NCI-H187 (cell line): ENCODE measurements at regions not wholly inside any gene's neighbourhood (a gene's known extent, or its start where the extent isn't known, plus 50 kb on each side); places are given as distances from the start of the nearest gene placed in this dataset.
"Not testable (repeated sequence)": the region's sequence is repeated elsewhere in the genome, so short reads cannot be mapped to it uniquely, and the experiment has no call there.

Experiments
- DNase-seq, 2 experiments: peaks; one replicate each; lab custom pipeline; 2025; lab: John Stamatoyannopoulos, UW

DNA sequence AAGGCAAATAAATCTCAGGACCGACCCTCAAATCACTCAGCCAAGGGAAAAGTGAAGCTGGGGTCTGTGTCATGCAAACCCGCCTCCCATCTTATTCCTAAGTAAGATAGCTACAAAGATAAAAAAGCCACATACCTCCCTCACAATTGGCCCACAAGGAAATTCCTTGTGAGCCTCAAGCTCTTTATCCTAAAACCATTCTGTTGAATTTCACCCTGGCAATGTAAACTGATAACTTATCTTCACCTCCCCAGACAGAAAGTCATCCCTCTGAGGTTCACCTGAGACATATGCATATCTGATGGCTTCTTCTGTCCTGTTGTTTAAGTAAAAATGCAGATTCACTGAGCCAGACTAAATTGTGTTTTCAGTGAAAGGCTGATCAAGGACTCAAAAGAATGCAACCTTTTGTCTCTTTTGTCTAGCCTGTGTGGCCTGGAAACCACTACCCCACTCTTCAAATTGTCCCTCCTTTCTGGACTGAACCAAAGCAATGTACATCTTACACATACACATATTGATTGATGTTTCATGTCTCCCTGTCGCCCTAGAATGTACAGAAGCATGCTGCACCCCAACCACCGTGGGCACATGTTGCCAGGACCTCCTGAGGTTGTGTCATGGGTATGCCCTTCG, 91.3 kb downstream of the MFAP3L start:
- no peak for DNase-seq

DNA sequence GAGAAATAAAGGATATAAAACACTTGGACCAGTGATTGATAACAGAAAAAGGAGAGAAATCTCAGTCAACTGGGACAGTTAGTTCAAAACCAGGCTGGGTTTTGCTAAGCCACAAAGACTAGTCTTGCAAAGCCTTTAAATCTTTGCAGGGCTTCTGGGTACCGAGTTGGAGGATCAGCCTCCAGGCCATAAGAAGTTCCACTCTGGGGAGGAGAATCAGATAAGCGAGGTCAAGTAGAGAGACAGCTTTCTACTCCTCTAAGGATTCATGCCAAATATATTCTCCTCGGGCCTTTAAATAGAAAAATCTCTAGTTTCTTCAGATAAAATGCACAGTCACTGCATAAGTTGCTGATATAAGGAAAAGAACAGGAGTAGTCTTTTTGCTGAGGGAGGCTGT, 92.7 kb downstream of the MFAP3L start:
- DNase-seq: no peak

GRCh38 chr4:169931964-169932363, 94.2 kb downstream of the MFAP3L start:
- DNase-seq: no peak

DNA sequence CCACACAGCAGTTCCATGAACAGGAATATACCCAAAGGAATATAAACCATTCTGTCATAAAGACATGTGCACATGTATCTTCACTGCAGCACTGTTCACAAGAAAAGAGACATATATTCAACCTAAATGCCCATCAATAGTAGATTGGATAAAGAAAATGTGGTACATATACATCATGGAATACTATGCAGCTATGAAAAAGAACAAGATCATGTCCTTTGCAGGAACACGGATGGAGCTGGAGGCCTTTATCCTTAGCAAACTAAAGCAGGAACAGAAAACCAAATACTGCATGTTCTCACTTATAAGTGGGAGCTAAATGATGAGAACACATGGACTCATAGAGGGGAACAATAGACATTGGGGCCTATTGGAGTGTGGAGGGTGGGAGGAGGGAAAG, 95.4 kb downstream of the MFAP3L start:
- DNase-seq: not testable (repeated sequence)

DNA sequence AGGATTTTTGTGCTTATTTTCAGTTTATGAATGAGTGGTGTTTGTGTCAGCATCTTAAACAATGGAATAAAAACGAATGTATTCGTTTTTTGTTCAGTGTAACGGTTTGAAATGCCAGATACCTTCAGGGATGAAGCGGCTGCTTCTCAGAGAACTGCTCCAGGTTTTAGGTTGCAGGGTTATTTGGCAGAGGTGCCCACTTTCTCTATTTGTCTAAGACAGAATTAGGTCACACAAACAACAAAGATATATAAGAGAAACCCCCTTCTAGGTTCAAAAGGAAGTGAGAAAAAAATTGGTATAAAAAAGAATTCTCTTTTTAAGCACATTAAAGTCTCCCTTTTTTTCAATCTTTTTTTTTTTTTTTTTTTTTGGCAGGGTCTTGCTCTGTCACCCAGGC, 98.9 kb downstream of the MFAP3L start:
- no peak for DNase-seq

- DNase-seq: no peak
Observed at GRCh38 chr4:169925678-169926077, 100.5 kb downstream of the MFAP3L start.

- no peak for DNase-seq
Observed at GRCh38 chr4:169922632-169923276, 103.4 kb downstream of the MFAP3L start.

DNA sequence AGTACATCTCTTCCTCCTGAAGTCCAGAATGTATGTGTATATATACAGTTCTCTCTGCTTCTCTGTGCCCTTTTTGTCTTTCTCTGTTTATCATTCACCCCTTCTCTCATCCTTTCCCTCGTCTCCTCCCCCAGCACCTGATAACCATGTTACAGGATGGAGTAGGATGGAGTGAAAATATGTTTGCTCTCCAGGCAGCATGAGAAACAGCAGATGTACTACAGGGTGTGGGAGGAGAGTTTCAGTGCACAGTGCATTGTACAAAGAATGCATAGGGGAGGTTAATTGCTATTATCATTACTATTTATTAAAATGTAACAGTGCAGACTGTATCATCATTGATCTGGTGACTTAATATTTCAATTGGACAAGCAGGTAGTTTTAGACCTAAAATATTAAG, 104.5 kb downstream of the MFAP3L start:
- no peak for DNase-seq

GRCh38 chr4:169921237-169921636, 105.0 kb downstream of the MFAP3L start:
- DNase-seq: no peak

DNA sequence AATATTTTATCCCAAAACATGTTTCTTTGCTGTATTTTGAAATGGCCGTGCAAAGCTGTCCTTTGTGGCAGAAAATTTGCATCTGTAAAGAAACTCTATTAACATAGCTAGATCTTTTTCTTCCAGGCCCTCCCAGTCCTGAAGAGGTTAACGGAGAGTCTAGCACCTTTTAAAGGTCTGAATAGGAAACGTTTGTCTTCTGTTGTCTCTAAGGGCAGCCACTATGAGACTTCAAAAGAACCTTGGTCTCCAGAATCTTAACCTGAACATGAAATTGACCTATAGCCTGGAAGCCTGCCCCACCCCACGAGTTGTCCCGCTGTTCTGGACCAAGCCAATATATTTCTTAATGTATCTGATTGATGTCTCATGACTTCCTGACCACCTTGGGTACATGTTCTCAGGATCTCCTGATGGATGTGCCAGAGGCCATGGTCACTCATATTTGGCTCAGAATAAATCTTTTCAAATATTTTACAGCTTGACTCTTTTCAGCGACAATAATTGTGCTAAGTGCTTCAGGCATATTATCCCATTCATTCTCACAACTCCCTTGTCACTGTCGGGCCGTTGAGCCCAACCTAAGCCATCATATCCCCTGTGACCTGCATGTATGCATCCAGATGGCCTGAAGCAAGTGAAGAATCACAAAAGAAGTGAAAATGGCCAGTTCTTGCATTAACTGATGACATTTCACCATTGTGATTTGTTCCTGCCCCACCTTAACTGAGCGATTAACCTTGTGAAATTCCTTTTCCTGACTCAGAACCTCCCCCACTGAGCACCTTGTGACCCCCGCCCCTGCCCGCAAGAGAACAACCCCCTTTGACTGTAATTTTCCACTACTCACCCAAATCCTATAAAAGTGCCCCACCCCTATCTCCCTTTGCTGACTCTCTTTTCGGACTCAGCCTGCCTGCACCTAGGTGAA, 106.7 kb downstream of the MFAP3L start:
- not testable (repeated sequence) for DNase-seq

DNA sequence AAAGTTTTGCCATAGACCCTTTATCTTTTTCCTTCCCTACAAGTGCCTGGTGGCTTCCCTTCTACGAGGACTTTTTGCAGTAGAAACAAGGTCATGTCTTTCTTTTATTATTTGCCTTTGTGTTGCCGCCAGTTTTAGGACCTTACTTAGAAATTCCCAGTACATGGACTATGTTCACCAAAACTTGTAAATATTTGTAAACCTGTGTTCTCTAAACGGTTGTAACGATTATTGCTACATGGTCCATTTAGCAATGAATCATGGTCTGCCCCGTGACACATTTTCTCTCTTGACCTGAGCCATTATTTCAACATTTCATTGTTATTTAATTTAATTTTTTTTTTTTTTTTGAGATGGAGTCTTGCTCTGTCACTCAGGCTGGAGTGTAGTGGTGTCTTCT, 110.7 kb downstream of the MFAP3L start:
- DNase-seq: no peak

DNA sequence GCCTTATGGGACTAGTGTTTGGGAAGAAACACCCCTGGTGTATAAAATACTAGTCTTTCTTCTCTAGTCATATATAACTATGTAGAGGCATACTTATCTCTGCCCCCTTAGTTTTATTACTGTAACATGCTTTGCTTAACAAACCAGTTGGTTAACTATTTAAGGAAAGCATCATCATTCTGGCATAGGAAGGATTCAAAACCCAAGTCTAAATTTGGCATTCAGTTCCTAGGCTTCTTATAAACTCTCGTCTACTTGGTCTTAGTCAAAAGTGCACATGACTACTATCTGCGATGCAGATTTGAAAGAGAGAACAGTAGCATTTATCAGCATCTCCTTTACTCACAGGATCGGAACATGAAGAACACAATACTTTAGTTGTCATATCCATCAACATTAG, 111.3 kb downstream of the MFAP3L start:
- DNase-seq: no peak

GRCh38 chr4:169912996-169913395, 113.2 kb downstream of the MFAP3L start:
- DNase-seq: no peak

- no peak for DNase-seq
Observed at GRCh38 chr4:169909897-169910296, 116.3 kb downstream of the MFAP3L start.

DNA sequence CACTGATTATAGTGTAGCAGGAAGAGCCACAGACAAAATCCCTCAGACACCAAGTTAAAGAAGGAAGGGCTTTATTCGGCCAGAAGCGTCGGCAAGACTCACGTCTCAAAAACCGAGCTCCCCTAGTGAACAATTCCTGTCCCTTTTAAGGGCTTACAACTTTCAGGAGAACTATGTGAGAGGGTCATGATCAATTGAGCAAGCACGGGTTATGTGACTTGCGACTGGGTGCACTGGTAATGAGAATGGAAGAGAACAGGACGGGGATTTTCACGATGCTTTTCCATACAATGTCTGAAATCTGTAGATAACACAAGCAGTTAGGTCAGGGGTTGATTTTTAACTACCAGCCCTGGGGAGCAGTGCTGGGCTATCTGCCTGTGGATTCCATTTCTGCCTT, 116.7 kb downstream of the MFAP3L start:
- no peak for DNase-seq

DNA sequence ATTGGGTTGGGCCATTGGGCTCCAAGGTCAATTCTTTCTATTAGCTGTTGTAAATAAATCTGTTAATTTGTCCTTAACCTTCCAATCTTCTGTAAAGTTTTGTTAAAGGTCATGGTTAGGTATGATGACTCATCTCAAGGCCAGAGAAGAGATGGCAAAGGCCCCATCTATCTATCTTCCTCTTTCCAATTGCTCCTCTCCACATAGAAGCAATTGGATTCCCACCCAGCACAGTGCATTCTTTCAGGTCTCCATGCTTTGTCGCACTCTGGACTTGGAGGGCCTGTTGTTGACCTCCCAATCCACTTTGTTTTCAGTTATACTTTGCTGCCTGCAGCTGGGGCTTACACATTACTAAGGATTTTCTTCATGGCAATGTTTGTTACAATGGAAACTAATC, 118.5 kb downstream of the MFAP3L start:
- DNase-seq: no peak

DNA sequence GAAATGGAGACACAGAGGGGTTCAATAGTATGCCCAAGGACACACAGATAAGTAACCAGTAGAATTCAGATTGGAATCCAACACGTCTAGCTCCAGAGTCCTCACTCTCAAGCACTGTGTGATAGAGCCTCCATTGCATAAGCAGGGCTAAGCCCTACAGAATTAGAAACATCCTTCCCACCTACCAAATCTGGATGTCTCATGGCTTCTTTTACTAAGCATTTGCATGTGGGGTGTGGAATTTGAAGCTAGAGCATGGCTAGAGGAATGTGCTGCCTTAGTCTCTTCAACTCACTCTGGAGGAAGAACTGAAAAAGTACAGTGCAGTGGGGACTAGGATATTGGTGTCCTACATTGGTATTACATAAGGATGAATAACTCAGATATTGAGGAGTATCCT, 119.4 kb downstream of the MFAP3L start:
- no peak for DNase-seq

DNA sequence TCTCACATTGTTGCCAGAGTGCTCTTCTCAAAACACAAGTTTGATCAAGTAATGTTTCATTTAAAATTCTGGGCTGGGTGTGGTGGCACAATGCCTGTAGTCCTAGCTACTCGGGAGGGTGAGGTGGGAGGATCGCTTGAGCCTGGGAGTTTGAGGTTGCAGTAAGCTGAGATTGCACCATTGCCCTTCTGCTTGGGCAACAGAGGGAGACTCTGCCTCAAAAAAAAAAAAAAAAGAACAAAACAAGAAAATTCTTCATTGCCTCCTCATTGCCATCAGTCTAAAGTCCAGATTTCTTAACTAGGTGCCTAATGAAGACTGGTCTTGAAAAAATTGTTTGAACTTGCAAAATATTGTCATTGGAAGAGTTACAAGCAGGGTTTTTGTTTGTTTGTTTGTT, 120.1 kb downstream of the MFAP3L start:
- DNase-seq: no peak

GRCh38 chr4:169902658-169903345, 123.4 kb downstream of the MFAP3L start:
- no peak for DNase-seq

DNA sequence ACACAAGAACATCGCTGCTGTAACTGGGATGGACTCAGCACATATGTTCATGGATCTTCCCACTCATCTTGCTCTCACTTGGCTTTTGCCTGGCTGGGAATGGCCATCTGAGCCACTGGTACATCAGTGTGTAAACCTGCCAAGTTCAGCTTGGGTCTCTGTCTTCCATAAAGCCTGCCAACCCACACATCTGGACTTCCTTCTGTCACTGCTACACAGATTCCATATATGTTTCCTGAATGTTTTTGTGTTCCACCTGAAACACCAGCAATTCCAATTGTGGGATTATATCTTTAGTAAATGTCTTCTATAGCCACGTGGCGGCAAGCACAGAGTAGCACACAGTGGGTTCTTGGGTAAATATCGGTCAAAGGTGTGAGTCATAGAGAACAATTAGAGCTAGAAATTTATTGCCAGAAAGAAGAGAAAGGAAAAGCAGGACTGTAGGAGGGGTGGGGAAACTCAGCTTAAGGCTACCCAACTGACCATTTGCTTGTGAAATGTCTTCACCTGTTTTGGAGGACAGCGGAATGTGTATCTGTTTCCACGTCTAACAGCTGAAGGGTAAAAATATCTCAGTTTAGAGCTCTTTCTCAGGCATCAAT, 125.9 kb downstream of the MFAP3L start:
- no peak for DNase-seq

GRCh38 chr4:169899295-169899694, 126.9 kb downstream of the MFAP3L start:
- no peak for DNase-seq

- DNase-seq: no peak
Observed at GRCh38 chr4:169898095-169898494, 128.1 kb downstream of the MFAP3L start.
